ENCODE measurements at regions not wholly inside any gene's neighbourhood (a gene's known extent, or its start where the extent isn't known, plus 50 kb on each side); places are given as distances from the start of the nearest gene placed in this dataset.

- intact Hi-C loops (cut with micrococcal nuclease), result loop anchor here in 1 of 2 donors (10.0 kb wide), 1 partner anchor 899 kb away; no protein-coding TSS in a partner anchor
- H3K79me2 ChIP-seq (ENCODE audit: insufficient read depth, low read length), result no peaks in the 10 kb centered on the region
- H3K4me2 ChIP-seq (replicated peaks; ENCODE audit: extremely low read depth, low read length, poor library complexity, severe bottlenecking), result no peak overlapping the region
- H3K36me3 Mint-ChIP-seq, result no peaks in the 10 kb centered on the region
- 100% methylated on average over 1 of the region's 5 CpGs for WGBS (ENCODE audit: insufficient coverage)
- no peak overlapping the region for H2AFZ ChIP-seq (ENCODE audit: insufficient read depth, low read depth, low read length, poor library complexity, severe bottlenecking)
- no peak for TF ChIP-seq CTCF (IDR thresholded peaks at IDR 0.05)
- DNase-seq, result no peak
- peaks cover 0 to 3% (median 0%) of the 10 kb centered on the region in 3 donors for H3K27me3 Mint-ChIP-seq (ENCODE audit: low read depth in 3 of 3)
- no peak overlapping the region for H3K4me3 ChIP-seq (replicated peaks in 1 of 3; ENCODE audit: low read depth in 2 of 3, low read length in 3 of 3)
- no peaks in the 10 kb centered on the region for H3K9me3 ChIP-seq (replicated peaks in 1 of 2; ENCODE audit: control insufficient read depth in 1 of 2, insufficient read depth in 1 of 2, low read length in 2 of 2)
- no peaks in the 10 kb centered on the region for H3K9me3 Mint-ChIP-seq
- peaks cover 6% of the 10 kb centered on the region for H3K4me1 Mint-ChIP-seq
- H3K4me3 Mint-ChIP-seq, result no peak overlapping the region
- H3K27ac ChIP-seq (ENCODE audit: low read depth in 1 of 2, low read length in 2 of 2), result no peak overlapping the region
- no peaks in the 10 kb centered on the region for H3K36me3 ChIP-seq (replicated peaks in 1 of 2; ENCODE audit: control insufficient read depth in 1 of 2, insufficient read depth in 2 of 2, low read length in 2 of 2)
- no peak overlapping the region for H3K9ac ChIP-seq (ENCODE audit: insufficient read depth, low read length, poor library complexity, severe bottlenecking)
- no peaks in the 10 kb centered on the region for H3K27me3 ChIP-seq (ENCODE audit: control insufficient read depth in 2 of 2, insufficient read depth in 2 of 2, low read length in 2 of 2)
- no peaks in the 10 kb centered on the region for H4K20me1 ChIP-seq (ENCODE audit: insufficient read depth, low read length)
- H3K4me1 ChIP-seq (ENCODE audit: control insufficient read depth in 1 of 2, insufficient read depth in 2 of 2, low read length in 2 of 2), result no peaks in the 10 kb centered on the region
- H3K27ac Mint-ChIP-seq, result no peak overlapping the region
Measured at GRCh38 chr1:168446081-168446480, 97.7 kb downstream of the XCL2 start.

- 84% methylated on average over 5 of the region's 5 CpGs for WGBS (ENCODE audit: insufficient coverage)
Measured at GRCh38 chr1:168443899-168444298, 99.9 kb downstream of the XCL2 start.

More at GRCh38 chr1:168443899-168444298, 99.9 kb downstream of the XCL2 start:
- H3K27ac ChIP-seq (ENCODE audit: low read depth in 1 of 2, low read length in 2 of 2), result no peak overlapping the region
- no peaks in the 10 kb centered on the region for H3K79me2 ChIP-seq (ENCODE audit: insufficient read depth, low read length)
- Mint-ChIP-seq H3K4me3 (no peak overlapping the region), H3K36me3 (no peaks in the 10 kb centered on the region), H3K27me3 (ENCODE audit: low read depth in 3 of 3) (peaks cover 0 to 3% (median 2%) of the 10 kb centered on the region in 3 donors), H3K9me3 (no peaks in the 10 kb centered on the region), H3K4me1 (peaks cover 18% of the 10 kb centered on the region), H3K27ac (no peak overlapping the region)
- intact Hi-C loops (cut with micrococcal nuclease), result loop anchor here (5.0 to 10.0 kb wide), 2 partner anchors 901 to 903 kb away; no protein-coding TSS in a partner anchor
- no peaks in the 10 kb centered on the region for H4K20me1 ChIP-seq (ENCODE audit: insufficient read depth, low read length)
- no peak for TF ChIP-seq CTCF (IDR thresholded peaks at IDR 0.05)
- no peaks in the 10 kb centered on the region for H3K9me3 ChIP-seq (replicated peaks in 1 of 2; ENCODE audit: control insufficient read depth in 1 of 2, insufficient read depth in 1 of 2, low read length in 2 of 2)
- no peak overlapping the region for H2AFZ ChIP-seq (ENCODE audit: insufficient read depth, low read depth, low read length, poor library complexity, severe bottlenecking)
- H3K36me3 ChIP-seq (replicated peaks in 1 of 2; ENCODE audit: control insufficient read depth in 1 of 2, insufficient read depth in 2 of 2, low read length in 2 of 2), result no peaks in the 10 kb centered on the region
- peaks cover 8 to 9% of the 10 kb centered on the region in 2 donors for H3K4me1 ChIP-seq (ENCODE audit: control insufficient read depth in 1 of 2, insufficient read depth in 2 of 2, low read length in 2 of 2)
- no peak overlapping the region for H3K4me2 ChIP-seq (replicated peaks; ENCODE audit: extremely low read depth, low read length, poor library complexity, severe bottlenecking)
- H3K9ac ChIP-seq (ENCODE audit: insufficient read depth, low read length, poor library complexity, severe bottlenecking), result no peak overlapping the region
- no peak overlapping the region for H3K4me3 ChIP-seq (replicated peaks in 1 of 3; ENCODE audit: low read depth in 2 of 3, low read length in 3 of 3)
- no peak for DNase-seq
- no peaks in the 10 kb centered on the region for H3K27me3 ChIP-seq (ENCODE audit: control insufficient read depth in 2 of 2, insufficient read depth in 2 of 2, low read length in 2 of 2)

All from CD14-positive monocyte (primary cell).